Renal pelvis (tissue), 1 donor: ENCODE measurements at regions not wholly inside any gene's neighbourhood (a gene's known extent, or its start where the extent isn't known, plus 50 kb on each side); places are given as distances from the start of the nearest gene placed in this dataset.

Experiments
- DNase-seq: peaks from one replicate; pipeline ENCODE4 v3.0.0-alpha.2; 2013

DNA sequence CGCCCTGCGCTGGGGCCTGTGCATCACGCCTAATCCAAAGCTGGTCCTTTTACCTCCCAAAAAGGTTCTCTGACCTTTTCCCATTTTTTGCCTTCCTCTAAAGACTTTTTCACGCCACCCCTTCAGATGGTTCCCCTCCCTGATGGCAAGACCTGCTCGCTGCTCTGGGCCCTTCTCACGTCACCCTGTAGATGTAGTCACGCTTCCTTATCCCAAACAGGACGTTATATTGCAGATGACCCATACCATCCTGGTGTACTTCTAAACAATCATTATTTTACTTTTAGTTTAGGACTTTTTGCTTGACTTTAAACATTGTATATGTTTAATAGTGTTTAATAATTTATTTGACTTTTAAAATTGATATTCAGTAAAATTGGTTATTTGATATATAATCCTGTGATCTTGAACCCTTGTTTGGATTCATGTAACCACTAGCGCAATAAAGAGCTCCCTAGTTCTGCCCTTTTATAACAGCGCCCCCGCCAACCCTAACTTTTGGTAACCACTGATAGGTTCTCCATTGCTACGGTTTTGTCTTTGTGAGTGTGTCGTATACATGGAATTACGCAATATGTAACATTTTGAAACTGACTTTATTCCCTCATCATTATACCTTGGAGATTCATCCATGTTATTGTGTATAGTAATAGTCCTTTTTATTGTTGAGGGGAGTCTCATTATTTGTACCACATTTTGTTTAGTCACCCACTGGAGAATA lies 159.0 kb upstream of the CHRNA7 start:
- no peak for DNase-seq

DNA sequence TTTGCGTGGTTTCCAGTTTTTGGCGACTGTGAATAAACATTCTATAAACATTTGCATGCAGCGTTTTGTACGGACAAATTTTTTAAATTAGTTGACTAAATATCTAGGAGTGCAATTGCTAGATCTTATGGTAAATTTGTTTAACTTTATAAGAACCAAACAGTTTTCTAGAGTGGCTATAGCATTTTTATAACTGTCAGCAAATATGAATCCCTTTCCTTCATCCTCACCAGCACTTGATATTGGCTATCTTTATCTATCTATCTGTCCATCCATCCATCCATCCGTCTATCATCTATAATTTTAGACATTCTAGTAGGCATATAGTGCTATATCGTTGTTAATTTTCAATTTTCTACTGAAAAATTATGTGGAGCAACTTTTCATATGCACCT lies 158.4 kb upstream of the CHRNA7 start:
- no peak for DNase-seq

DNA sequence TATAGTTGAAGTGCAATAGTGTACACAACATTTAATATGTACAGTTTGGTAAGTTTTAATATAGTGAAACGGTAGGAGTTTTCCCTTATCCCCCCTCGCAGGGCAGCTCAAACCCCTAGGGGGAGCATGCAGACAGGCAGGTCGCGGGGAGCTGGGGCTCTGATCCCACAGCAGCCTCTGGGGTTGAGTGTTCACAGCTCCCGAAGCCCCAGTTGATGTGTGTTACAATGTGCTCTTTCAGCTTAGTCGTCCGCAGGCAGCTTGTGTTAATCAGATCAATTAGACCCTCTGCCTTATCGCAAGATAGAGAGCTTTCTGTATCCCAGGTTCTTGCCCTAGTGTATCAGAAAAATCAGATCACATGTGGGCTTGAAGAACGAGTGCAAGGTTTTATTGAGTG lies 143.1 kb upstream of the CHRNA7 start:
- no peak for DNase-seq

DNA sequence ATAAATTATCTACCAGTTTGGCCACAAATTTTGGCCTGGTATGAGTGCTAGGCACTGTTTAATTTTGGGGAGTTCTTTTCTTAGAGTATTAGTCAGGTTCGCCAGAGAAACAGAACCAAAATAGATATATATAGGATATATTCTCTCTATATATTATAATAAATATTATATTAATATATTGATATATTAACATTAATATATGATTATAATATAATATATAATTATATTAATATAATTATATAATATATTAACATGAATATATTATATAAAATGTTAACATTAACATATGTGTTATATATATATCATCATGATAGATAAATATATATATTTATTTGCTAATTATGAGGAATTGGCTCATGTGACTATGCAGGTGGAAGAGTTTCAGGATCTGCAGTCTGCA lies 137.8 kb upstream of the CHRNA7 start:
- no peak for DNase-seq

DNA sequence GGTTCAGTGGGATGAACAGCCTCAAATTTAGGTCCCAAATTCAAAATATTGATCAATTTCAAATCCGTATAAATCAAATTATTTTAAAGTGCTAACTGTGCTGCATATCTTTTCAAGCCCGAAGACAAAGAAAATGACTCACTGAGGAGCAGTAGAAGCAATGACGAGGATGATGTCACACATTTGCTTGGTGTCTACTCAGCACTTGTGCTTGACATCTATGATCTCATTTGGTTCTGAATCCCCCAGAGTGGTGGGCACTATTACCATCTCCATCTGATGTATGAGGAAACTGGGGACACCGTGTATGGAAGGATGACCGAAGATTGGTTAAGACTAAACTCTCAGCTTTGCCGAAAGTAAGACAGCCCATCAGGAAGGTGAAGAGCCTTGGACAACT lies 136.5 kb upstream of the CHRNA7 start:
- no peak for DNase-seq

DNA sequence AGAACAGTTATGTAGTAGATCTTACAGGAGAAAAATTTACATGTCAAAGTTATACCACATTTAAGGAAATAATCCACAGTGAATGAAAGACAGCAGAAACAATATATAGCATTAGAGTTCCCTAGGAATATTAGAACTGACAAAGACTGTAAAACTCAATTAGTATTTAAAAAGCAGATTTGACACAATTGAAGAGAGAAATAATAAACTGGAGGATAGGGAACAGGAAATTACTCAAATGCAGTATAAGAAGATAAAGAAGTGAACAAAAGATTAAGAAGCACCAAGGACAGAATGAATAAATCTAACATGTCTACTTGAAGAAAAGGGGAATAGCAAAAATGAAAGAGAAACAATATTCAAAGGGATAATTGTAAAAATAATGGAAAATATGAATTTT lies 132.6 kb upstream of the CHRNA7 start:
- DNase-seq: no peak

DNA sequence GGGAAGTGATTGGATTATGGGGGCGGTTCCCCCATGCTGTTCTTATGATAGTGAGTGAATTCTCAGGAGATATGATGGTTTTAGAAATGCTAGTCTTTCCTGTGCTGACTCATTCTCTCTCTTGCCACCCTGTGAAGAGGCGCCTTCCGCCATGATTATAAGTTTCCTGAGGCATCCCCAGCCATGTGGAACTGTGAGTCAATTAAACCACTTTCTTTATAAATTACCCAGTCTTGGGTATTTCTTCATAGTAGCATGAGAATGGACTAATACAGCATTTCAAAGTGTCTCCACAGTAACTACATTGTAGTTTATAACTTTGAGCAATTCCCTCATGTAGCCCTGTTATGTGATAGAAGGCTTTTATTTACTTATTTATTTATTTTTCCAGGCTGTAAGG lies 128.8 kb upstream of the CHRNA7 start:
- no peak for DNase-seq

DNA sequence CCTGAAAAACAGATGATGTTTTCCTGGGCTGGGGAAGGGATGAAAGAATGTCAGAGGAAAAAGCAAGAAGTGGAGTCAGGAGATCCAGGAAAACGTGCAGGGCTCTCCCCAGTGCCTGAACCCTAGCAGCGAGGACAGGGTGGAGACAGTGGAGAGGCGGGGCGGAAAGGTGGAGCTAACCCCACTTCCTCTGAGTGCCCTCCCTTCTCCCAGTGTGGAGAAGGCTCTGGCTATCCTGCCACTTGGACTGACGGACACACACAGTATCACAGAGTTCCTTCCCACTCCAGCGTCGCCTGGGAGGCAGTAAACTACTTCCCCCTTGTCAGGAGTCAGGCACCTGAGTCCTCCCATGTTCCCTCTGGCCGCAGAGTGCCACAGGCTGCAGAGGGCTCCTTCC lies 125.3 kb upstream of the CHRNA7 start:
- DNase-seq: no peak

DNA sequence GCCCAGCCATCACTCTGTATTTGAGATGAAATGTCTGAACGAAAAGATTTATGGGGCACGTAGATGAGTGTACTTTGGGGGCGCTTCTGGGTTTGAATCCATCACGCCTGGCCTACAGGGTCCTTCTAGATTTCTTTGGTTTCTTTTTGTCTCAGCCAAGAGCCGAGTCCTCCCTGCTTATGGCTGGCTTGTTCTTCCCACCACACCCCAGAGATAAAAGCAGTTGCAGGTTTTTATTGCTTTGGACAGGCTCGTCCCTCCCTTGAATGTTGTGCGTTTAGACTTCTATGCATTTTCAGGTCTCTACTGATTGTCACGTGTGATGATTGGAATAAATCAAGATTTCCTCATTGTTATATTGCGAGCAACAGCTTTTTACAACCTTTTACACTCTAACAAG lies 104.8 kb upstream of the CHRNA7 start:
- DNase-seq: no peak

DNA sequence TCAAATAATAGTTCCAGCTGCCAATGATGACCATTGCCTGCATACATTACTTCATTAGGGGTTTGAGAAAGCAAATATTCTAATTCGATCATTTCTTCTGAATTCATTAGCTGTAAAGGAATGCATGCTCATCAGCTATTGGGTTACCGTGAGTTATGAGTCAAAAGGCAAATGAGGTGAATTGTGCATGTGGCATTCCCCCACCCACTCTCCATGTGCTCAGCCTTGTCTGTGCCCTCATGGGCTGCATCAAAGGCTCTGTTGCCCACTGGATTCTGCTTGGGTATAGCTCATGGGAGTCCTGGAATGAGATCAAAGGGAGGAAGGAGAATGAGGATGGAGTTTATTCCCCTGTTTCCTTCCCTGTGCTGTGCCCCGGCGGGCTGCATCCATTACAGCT lies 99.3 kb upstream of the CHRNA7 start:
- no peak for DNase-seq

DNA sequence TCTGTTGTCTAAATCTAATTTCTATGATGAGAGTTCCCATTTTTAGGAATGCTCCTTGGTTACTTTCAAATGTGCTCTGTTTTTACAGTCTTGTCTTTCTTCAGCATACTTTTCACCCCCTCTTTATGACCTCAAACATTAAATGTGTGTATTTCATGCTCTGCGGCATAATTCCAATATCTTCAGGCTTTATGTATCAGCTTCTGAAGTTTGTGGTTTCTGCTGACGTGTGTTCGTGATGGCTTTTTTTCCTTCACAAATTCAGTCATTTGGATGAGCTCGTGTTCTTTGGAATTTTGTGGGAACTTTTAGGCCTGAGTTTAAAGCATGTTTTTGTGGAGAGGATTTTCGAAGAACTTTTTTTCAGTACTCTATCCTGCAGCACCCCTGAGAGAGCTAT lies 97.7 kb upstream of the CHRNA7 start:
- no peak for DNase-seq

DNA sequence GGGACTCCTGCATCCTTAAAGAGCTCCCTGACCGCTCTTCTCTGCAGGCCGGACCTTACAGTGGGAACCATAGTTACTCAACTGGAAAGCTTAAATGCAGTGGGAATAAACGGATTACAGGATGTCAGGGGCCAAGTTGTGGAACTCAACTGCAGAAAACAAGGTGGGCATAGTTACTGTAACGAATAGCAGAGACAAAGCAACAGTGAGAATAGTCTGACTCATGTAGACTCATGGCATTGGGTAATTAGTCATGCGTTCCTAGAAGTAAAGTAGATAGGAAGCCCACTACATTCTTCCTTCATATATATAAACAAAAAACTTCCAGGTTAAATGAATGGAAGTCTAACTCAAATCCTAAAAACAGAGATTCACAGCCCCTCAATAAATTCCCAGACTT lies 95.5 kb upstream of the CHRNA7 start:
- DNase-seq: no peak

DNA sequence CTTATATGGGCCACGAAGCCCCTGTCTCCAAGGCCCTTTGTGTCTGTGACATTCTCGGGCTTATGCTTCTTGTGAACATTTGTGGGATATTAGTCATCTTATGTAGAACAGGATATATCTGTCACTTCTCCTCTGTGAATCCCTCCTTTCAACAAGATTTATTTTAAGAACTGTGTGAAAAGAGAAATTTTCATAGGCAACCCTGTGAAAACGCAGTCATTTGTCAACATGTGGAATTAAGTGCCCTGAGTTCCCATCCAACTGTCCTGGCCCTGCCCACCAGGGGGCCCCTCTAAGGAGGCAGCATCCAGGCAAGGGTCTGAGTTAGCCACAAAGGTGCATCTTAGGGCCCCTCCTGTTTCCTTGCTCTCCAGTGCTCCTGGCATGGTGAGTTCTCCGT lies 76.8 kb upstream of the CHRNA7 start:
- no peak for DNase-seq

DNA sequence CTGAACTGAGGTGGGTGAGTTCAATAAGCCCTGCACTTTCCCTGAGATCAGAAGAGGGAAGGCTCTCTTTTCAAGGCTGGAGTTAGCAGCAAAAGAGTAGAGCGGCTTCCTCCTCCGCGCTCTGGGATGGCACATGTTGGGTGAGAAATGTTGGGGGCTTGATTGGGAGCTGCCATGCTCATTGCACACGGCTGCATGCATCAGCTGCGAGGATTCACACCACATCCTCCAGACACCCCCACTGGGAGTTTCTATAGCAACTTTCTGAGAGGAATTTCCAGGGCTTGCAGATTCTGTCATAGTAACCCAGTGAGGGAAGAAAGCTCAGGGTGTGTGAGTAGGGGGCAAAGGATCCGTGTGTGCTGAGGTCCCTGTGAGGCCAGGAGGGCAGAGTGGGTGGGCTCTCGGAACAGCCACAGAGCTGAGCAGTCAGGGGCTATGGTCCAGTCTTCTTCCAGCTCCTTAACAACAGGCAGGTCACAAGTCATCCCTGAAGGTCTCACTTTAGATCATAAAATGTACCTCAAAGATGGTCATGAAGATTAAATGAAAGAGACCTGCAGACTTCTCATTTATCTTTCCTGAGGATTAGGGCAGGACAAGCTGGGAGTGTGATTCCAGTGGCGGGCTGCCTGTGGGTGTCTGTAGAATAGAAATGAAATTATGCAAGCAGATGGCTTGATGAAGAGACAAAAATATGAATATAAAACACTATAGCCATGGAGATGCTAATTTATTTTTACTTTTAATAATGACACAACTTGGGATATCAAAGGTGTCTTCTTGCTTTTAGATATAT lies 75.7 kb upstream of the CHRNA7 start:
- no peak for DNase-seq

DNA sequence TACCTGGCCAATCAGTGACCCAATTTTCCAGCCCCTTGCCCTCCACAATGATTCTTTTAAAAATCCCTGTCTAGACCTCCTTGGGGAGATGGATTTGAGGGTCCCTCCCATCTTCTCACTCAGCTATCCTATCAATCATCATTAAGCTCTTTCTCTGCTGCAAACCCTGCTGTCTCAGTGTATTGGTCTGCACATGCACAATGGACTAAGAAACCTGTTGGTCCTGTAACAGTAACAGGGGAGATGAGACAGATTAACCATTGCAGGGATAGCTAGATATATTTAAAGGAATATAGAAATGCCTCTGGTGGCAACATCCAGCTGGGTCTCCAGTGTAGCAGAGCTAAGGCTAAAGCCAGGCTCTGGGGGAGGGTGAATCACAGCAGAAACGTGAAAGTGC lies 74.6 kb upstream of the CHRNA7 start:
- DNase-seq: no peak

DNA sequence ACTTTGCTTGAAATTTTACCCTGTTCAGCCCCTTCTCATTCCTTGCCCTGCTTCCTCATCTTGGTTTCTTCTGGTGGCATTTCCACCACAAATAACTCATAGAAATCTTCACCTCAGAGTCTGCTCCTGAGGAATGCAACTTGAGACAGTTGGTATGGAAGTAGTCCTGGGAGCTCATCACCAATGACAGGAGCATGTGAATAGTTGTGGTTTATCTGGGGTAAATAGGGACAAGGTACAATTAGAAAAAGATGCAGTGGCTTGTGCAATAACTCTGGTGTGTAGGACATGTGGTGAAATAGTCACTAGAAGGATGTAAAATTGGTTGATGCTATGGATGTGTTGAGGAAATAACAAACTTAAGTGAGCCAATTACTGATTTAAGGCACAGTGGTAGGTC lies 72.7 kb upstream of the CHRNA7 start:
- DNase-seq: no peak

DNA sequence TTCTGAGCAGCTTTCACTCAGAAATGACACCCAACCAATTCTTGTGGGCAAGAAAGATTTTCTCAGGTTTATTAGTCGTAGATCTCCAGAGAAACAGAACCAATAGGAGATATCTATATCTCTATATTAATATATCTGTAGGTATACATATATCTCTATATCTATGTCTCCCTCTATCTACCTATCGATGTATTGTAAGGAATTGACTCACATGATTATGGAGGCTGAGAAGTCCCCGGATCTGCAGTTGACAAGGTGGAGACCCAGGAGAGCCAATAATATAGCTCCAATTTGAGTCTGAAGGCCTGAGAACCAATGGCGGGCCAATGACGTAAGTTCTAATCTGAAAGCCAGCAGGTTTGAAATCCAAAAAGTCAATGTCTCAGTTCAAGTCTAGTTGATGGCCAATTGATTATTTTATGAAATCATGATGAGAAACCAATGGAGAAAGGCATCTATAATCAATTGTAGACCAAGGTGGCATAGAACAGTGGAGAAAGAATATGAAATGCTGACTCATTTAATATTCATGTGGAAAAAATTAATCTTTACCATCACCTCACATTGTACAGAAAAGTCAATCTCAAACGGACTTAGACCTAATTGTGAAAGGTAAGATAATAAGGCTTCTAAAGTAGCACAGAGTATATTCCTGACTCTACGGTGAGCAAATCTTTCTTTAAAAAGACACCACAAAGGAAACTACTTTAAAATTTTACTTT lies 65.6 kb upstream of the CHRNA7 start:
- DNase-seq: no peak

DNA sequence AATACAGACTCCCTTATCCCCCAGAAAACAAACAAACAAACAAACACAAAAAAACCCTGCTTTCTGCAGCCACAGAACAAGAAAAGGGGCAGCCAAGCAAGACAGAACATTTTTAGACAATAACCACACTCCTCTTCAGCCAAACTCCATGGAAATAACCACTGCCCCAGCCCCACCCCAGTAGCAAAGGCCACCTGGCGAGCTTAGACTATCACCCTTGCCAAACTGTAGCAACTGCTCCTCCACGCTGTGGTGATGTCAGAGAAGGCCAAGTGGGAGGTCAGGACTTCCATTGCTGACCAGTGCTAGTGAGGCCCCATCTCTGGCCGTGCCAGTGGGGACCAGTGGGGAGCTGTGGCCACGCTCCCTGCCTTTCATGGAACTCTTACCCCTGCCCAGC lies 60.3 kb upstream of the CHRNA7 start:
- no peak for DNase-seq

DNA sequence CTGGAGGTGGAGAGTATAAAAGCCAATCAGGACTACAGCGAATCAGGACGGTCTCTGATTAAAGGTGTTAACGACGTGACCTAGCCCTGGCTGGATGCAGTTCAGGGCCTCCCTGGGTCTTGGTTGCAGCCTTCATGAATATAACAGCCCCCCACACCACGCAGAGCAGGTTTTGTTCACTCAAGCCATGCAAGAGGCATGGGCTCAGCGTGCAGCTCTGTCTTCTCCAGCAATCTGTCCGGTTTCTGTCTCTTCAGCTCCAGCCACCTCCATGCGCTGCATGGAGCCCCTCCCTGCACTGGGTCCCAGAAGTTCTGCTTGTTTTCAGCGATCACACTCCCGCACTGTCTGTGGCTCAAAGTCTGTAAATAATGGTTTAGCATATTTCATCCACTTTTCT lies 57.1 kb upstream of the CHRNA7 start:
- no peak for DNase-seq

DNA sequence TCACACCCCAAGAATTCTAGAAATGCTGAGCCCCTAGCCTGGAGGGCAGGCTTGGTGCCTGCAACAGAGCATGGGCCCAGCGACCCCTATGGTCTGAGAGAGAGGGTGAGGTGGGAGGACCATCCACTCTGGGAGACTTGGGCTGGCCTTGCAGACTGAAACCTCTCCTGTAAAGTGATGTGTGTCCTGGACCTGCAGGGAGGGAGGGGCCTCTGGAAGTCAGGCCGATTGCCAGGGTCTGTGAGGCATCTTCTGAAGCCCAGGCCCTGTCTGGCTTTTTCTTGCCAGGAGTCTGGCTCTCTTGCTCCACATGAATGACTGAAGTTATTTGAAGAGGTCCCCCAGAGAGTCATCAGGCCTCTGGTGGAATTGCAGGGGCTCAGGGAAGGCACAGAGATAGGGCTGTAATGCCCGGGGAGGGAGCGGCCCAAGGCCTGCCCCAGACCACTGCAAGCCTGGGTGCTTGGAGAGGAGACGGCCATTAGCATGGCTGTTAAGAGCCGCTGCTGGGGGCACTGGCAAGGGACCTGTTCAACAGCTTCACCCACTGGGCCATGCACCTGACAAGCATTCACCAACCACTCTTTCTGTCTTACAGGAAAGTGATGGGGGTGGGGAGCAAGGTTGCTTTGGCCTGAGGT lies 56.0 kb upstream of the CHRNA7 start:
- no peak for DNase-seq

DNA sequence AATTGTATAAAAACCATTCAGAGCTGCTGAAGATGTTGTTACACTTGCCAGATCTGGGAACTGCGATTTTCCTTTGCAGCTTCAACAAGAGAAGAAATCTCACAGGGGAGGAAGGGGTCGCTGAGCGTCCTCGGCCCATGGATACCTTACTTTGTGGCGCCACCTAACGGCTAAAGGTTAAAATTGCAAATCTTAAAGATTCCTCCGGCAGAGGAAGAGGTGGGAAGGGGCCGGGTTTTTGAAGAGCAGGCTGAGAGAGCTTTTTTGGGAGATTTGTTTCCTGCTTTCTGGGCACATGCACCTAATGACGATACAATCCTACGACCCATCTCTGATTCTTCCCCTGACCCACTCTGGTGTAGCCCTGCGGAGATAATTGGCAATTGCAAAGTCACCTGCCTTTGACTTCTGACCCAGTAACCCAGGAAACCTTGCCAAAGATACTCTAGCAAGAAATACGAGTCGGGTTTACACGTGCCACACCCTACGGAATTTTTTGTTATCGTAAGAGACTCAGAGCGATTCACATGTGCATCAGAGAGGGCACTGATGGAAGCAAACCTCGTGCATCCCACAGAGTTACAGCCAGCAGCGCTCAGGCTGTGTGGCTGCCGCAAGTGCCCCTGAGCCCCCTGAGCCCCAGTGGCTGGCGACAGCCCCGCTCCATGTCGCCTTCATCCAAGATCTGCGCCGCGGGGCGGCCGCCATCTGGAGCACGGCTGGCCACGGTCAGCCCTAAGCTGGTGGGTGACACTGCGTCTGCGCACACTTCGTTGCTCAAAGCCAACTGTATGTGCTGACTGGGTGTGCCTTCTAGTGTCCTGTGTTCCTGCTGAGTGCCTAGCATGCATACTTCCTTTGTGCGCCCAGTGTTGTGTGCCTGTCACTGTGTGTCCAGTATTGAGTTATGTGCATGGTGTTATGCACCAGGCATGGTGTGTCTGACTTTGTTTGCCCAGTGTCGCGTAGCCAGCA lies 55.2 kb upstream of the CHRNA7 start:
- peak; percentile 66 for DNase-seq
